ENCODE measurements at regions not wholly inside any gene's neighbourhood (a gene's known extent, or its start where the extent isn't known, plus 50 kb on each side); places are given as distances from the start of the nearest gene placed in this dataset.

DNA sequence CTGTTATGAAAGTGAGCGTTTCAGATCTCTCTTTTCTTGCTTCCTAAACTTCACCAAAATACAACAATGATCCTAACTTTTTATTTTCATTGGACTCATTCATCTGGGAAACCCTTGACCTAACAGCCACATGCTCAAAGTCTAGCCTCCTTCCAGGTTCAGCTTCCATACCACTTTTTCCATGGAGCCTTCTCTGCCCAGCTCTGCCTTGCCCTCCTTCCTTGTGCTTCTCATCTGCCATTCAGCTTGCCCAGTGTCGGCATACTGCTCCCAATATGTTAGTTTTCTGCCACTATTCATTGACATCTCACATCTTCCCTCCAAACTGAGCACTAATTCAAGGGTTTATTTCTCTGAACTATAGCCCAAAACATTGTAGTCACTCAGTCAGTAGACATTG is 214.7 kb downstream of the RAD51AP2 start:
- DNase-seq (ENCODE audit: low spot score) = no peak

DNA sequence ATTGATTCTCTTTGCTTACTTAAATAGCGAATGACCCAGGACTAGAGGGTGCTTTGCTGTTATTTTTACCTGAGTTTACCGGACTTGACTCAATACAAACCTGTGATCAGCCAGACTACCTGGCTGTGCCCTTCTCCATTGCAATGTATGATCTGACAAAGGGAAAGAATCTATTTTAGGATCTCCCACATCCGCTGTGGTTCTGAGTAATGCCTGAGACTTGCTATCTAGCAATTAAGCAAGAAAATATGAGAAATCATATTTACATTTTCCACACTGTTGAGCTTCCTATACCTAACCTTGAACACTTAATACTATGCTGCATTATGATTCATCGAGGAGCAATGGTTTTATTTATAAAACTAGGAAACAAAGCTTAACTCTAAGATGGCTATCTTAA is 215.2 kb downstream of the RAD51AP2 start:
- no peak for DNase-seq (ENCODE audit: low spot score)

DNA sequence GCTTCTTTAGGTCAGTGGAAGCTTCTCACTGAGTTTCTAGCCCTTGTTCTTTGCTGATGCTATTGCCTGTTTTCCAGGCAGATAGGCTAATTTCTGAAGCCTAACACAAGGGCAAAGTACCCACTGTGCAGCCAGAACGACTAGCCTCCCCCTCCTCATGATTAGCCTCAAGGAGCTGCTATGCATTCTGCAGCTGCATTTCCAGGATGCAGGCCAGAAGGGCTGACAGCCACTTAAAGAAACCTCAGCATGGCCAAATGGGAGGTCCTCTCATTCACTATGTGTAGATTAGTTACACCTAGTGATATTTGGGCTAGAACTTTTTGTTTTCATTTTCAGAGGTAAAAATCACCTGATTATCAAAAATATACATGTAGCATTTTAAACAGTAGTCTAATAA is 216.0 kb downstream of the RAD51AP2 start:
- no peak for DNase-seq (ENCODE audit: low spot score)

DNA sequence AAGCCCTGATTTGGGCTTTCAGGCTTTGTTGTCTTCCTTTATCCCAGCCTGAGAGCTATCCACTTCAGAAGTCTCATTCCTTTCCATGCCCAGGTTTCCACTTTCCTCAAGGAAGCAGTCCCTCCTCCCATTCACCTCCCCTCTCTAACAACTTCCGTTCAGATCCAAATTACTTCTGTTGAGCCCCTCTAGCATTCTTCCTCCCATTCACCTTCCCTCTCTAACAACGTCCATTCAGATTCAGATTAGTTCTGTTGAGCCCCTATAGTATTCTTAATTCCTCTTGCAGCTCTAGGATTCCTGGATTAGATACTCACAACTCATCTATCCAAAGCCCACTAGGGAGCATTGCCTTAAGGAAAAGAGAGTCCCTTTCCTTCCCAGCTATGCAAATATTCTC is 216.8 kb downstream of the RAD51AP2 start:
- no peak for DNase-seq (ENCODE audit: low spot score)

DNA sequence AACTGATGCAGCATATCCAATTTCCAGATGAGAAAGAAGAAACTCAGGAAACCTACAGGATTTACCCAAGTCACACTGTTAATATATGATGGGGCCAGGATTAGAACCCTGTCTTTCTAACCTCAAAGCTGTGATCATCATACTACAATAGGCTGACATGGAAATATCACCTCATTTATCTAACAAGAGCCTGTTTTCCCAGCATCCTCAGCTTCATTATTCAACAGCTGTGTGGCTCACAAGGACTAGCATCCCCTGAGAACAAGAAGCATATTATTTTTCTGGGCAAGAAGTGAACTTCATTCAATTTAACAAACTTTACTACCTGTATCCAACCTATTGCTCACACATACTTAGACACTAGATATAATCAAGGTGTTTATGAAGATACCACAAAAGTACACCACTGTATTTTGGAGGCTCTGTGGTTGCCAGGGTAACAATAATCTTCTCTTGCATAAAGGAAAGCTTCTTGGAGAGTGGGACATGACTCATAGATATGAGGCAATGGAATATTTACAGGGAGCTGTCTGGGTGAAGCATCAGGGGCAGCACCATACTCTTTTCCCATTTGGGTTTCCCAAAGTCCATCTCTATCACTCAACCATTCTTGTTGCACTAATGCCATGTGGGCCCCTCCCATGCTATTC is 218.2 kb downstream of the RAD51AP2 start:
- no peak for DNase-seq (ENCODE audit: low spot score)

GRCh38 chr2:17298453-17298852 is 219.8 kb downstream of the RAD51AP2 start:
- DNase-seq (ENCODE audit: low spot score) = no peak

GRCh38 chr2:17296686-17297085 is 221.6 kb downstream of the RAD51AP2 start:
- no peak for DNase-seq (ENCODE audit: low spot score)

DNA sequence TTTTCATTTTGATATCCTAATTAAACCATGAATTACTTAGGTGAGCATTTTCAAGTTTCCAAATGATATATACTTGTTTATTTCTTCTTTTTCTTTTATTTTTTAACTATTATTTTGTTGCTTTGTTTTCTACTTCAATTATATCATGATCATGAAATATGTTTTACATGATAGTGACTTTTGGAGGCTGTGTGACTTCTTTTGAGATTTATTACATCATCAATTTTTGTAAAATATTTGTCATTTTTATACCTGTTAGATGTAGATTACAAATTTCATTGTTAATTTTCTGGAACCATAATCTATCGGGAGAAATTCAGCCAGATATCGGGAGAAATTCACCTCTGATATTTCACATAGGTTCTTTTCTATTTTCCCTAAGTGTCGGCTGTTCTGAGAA is 228.6 kb downstream of the RAD51AP2 start:
- no peak for DNase-seq (ENCODE audit: low spot score)

- no peak for DNase-seq (ENCODE audit: low spot score)
Measured at GRCh38 chr2:17287183-17287582, 231.1 kb downstream of the RAD51AP2 start.

DNA sequence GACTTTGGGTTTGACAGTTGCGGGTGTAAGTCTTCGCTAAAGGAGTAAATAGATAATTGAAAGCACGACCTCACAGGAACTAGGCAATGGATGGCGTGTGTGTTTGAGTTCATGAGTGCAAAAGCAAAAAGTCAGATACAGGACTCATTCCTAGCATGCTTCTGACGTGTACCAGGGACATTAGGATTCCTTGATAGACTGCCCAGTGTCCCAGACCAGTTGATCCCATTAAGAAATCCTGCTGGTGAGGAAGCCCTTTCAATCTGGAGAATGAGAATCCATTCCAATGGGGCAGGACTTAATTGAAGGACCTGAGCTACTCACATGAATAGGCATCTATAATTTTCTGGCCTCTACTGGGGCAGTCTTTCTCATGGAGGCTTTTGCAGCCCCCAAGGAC is 235.4 kb downstream of the RAD51AP2 start:
- no peak for DNase-seq (ENCODE audit: low spot score)

GRCh38 chr2:17282245-17282644 is 236.0 kb downstream of the RAD51AP2 start:
- no peak for DNase-seq (ENCODE audit: low spot score)

DNA sequence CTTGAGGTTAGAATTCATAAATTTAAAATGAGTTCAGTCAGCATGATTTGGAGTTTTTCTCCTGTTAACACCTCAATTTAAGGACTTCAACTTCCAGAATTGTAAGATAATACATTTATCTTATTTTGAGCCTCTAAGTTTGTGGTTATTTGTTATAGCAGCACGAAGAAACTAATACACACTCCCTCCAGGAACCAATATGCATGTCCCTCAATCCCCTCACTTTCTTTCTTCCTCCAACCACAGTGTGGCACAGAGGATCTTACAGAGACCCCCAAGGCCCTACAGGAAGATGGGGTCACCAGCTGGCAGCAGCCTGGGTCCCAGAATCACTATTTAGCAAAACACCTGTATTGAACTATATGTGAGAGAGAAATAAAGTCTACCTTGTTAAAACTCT is 242.0 kb downstream of the RAD51AP2 start:
- DNase-seq (ENCODE audit: low spot score) = no peak

DNA sequence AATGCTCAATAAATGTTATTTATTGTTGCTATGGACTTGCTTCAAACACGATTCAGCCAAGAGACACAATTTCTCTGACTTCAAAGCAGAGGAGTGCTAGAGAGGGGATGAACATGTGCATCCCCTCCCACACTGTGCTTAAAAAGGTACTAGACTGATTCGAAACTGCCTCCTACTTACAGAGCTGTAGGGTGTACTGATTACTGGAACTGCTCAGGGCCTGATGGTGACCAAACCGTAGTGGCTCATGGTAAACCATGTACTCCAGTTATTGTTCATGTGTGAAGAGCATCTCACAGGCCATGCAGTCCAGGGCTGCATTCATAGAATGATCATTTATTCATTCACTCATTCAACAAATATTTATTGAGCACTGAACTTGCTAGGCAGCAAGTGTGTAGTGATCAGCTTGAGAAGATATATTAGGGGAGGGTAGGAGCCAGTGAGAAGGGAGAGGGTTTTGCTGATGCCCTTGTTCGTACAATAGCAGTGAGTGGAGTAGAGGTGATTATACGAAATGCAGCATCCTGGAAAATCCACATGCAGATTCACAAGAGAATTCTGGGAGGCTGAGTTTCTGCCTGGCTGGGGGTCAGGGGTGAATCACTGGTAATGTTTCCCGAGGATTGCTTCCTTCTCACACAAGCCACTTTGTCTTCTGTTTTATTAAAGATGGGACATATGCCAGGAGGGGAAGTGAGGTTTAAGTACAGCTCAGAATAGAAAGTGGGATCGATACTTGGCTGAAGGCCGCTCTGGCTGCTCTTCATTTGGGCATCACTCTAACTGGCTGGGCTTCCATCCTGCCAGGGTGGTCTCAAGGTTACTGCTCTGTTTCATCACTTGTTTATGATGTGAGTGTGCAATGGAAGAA is 245.4 kb downstream of the RAD51AP2 start:
- no peak for DNase-seq (ENCODE audit: low spot score)

DNA sequence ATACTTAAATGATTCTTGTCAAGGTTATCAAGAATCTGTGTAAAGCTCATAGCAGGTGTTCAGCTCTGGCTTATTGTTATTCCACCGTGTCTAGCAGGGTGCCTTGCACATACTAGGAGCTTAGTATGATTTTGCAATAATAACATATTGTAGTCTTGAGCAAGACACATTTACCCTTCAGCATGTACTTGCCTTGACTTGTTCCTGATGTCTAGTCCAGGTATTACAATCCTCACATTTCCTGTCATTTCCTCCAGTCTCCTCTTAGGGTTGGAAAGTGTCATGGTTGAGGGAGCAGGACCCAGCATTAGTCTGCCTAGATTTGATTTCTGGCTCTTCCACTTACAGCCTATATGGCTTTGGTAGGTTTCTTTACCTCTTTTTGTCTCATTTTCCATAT is 246.1 kb downstream of the RAD51AP2 start:
- DNase-seq (ENCODE audit: low spot score) = no peak

- no peak for DNase-seq (ENCODE audit: low spot score)
Measured at GRCh38 chr2:17271416-17271815, 246.8 kb downstream of the RAD51AP2 start.

- DNase-seq (ENCODE audit: low spot score) = no peak
Measured at GRCh38 chr2:17270894-17271293, 247.3 kb downstream of the RAD51AP2 start.

GRCh38 chr2:17263570-17263968 is 254.7 kb downstream of the RAD51AP2 start:
- no peak for DNase-seq (ENCODE audit: low spot score)

DNA sequence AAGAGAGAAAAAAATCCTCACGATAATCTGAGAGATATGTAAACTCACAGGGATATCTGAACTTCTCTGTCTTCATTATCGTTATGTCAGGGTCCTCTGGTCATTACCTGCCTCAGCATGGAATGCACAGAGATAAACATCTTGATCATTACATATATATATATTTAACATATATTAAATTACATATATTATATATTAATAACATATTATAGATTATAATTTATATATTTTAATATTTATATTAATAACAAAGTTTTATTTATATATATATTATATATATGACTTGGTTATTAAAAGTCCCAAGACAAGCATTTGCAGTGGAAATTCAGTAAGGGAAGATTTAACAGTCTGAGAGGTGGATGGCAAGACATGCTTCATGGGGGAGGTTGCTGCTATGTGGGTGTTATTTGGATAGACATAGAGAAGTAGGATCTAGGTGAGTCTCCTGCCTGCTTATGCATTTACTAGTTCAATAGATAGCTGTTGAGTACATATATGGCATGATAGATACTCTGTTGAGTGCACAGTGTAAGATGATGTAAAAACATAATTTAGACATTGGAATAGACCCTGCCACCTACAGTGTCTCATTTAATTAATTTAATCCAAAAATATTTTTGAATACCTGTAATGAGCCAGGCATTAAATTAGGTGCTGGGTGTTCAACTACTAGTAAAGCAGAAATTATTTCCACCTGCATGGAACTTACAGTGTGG is 255.2 kb downstream of the RAD51AP2 start:
- DNase-seq (ENCODE audit: low spot score) = no peak

GRCh38 chr2:17259613-17260012 is 258.6 kb downstream of the RAD51AP2 start:
- no peak for DNase-seq (ENCODE audit: low spot score)

GRCh38 chr2:17258861-17259260 is 259.4 kb downstream of the RAD51AP2 start:
- no peak for DNase-seq (ENCODE audit: low spot score)

GRCh38 chr2:17257189-17257909 is 260.9 kb downstream of the RAD51AP2 start:
- DNase-seq (ENCODE audit: low spot score) = peak; percentile 8

GRCh38 chr2:17255071-17255470 is 263.2 kb downstream of the RAD51AP2 start:
- no peak for DNase-seq (ENCODE audit: low spot score)

Data from COLO829 (cell line).